ENCODE measurements at regions not wholly inside any gene's neighbourhood (a gene's known extent, or its start where the extent isn't known, plus 50 kb on each side); places are given as distances from the start of the nearest gene placed in this dataset.

- DNase-seq = no peak
Observed at GRCh38 chr2:47315475-47315874, 53.6 kb upstream of the EPCAM start.

- no peak for DNase-seq
Observed at GRCh38 chr2:47313728-47314127, 55.4 kb upstream of the EPCAM start.

GRCh38 chr2:47313141-47313691, 55.9 kb upstream of the EPCAM start:
- DNase-seq = no peak

GRCh38 chr2:47312491-47312850, 56.6 kb upstream of the EPCAM start:
- no peak for DNase-seq

GRCh38 chr2:47311764-47312490, 57.2 kb upstream of the EPCAM start:
- DNase-seq = no peak

- no peak for DNase-seq
Observed at GRCh38 chr2:47310801-47311560, 58.1 kb upstream of the EPCAM start.

GRCh38 chr2:47309952-47310800, 58.9 kb upstream of the EPCAM start:
- no peak for DNase-seq

- no peak for DNase-seq
Observed at GRCh38 chr2:47309472-47309951, 59.6 kb upstream of the EPCAM start.

- no peak for DNase-seq
Observed at GRCh38 chr2:47307066-47307465, 62.0 kb upstream of the EPCAM start.

- no peak for DNase-seq
Observed at GRCh38 chr2:47304654-47305053, 64.5 kb upstream of the EPCAM start.

GRCh38 chr2:47303341-47304148, 65.6 kb upstream of the EPCAM start:
- no peak for DNase-seq

GRCh38 chr2:47302308-47302707, 66.8 kb upstream of the EPCAM start:
- no peak for DNase-seq

- DNase-seq = no peak
Observed at GRCh38 chr2:47301731-47302130, 67.4 kb upstream of the EPCAM start.

GRCh38 chr2:47301277-47301618, 67.9 kb upstream of the EPCAM start:
- no peak for DNase-seq

- DNase-seq = no peak
Observed at GRCh38 chr2:47300609-47301276, 68.4 kb upstream of the EPCAM start.

- no peak for DNase-seq
Observed at GRCh38 chr2:47300081-47300480, 69.0 kb upstream of the EPCAM start.

GRCh38 chr2:47299555-47299954, 69.6 kb upstream of the EPCAM start:
- no peak for DNase-seq

- no peak for DNase-seq
Observed at GRCh38 chr2:47298771-47299170, 70.3 kb upstream of the EPCAM start.

- no peak for DNase-seq
Observed at GRCh38 chr2:47297767-47298425, 71.2 kb upstream of the EPCAM start.

GRCh38 chr2:47295981-47296635, 73.0 kb upstream of the EPCAM start:
- no peak for DNase-seq
